Stimulated activated CD8-positive, alpha-beta memory T cell treated with anti-CD3 and anti-CD28 coated beads, Interleukin-15, amount 100 ng/mL, for 1 hour (primary cell): ENCODE measurements at regions not wholly inside any gene's neighbourhood (a gene's known extent, or its start where the extent isn't known, plus 50 kb on each side); places are given as distances from the start of the nearest gene placed in this dataset.
"Not testable (repeated sequence)": the region's sequence is repeated elsewhere in the genome, so short reads cannot be mapped to it uniquely, and the experiment has no call there.

Source experiments
- DNase-seq: peaks from one replicate; pipeline ENCODE4 v3.0.0-alpha.2; 2020; ENCODE audit warnings: low read depth

DNA sequence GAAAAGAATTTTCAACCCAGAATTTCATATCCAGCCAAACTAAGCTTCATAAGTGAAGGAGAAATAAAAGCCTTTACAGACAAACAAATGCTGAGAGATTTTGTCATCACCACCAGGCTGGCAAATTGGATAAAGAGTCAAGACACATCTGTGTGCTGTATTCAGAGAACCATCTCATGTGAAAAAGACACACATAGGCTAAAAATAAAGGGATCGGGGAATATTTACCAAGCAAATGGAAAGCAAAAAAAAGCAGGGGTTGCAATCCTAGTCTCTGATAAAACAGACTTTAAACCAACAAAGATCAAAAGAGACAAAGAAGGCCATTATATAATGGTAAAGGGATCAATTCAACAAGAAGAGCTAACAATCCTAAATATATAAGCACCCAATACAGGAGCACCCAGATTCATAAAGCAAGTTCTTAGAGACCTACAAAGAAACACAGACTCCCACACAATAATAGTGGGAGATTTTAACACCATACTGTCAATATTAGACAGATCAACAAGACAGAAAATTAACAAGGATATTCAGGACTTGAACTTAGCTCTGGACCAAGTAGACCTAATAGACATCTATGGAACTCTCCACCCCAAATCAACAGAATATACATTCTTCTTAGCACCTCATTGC, 55.9 kb upstream of the ACSM6 start:
- DNase-seq = not testable (repeated sequence)

DNA sequence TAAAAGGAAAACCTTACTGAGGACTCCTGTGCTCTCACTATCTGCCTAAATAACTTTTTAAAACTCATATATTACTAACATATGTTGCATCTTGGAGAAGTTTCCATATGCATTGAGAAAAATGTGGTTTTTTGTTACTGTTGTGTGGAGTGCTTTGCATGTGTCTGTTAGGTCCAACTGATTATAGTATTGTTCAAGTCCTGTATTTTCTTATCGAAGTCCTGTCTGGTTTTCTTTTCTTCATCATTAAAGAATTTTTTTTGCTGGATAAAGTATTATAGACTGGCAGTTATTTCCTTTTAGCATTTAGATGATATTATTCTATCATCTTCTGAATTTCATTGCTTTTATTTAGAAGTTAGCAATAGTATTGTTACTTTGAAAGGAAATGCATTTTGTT, 59.5 kb upstream of the ACSM6 start:
- no peak for DNase-seq

DNA sequence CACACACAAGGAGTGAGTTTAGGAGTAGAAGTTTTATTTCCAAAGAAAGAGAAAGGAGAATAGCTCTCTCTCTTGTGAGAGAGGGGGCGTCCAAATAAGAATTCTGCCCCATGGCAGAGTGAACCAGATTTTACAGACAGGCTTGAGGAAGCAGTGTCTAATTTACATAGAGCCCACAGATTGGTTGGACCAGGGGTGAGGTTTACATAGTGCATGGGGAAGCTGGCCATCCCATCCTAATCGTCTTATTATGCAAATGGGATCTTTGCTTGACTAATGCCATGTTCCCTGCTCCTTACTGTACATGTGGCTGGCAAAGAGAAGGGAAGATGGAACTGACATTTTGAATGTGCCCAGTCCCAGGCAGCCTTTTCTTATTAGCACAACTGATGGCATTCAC, 60.0 kb upstream of the ACSM6 start:
- DNase-seq = no peak

DNA sequence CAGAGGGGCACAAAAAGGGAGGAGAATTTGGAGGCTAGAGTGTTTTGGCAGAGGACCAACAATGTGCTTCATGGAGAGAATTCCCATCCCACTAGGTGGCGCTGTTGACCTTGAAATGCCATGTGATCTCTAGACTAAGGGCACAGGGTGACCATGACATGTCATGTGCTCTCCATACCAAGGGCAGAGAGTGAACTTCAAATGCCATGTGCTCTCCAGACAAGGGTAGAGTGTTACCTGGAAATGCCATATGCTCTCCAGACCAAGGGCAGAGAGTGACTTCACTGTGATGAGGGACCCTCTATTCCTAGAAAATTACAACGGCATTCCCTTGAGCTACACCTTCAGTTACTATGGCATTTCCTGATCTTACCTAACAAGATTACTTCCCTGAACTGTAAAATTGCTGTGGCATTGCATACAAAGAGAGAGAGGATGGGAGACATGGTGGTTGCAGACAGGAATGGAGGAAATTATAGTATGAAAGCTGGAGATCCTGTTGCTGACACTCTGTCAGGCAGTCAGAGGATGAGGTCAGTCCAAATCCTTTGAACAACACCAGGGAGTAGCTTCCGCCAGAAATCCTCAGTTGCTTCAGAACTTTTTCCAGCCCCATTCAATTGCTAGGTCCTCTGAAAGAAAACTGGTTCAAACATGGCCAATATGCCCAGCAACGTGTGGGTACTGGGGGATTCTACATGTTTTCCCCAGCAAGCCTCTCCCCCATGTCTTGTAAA, 60.9 kb upstream of the ACSM6 start:
- DNase-seq = peak; percentile 39

DNA sequence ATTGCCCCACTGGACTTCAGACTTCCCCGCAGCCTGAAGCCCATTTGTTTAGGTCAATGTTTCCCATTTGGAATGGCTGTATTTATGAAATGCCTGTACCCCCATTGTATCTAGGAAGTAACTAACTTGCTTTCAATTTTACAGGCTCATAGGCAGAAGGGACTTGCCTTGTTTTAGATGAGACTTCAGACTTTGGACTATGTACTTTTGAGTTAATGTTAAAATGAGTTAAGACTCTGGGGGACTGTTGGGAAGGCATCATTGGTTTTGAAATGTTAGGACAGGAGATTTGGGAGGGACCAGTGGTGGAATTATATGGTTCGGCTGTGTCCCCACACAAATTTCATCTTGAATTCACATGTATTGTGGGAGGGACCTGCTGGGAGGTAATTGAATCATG, 61.1 kb upstream of the CYP2C8 start:
- DNase-seq = not testable (repeated sequence)

DNA sequence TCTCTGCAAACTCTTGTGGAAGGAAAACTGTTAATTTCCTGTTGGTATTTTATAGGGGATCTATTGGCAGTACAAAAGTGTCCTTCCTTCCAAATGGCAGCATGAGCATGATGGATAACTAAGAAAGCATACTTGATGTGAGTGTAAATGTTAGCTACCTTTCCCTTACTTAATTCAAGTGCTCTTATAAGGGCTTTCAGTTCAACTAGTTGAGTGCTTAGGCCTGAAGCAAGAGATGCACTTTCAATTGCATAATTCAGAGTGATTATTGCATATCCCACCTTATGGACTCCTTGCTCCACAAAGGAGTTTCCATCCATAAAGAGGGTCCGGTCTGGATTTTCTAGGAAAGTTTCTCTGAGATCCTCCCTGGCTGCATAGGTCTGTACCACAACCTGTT, 56.3 kb upstream of the CYP2C8 start:
- DNase-seq = no peak

DNA sequence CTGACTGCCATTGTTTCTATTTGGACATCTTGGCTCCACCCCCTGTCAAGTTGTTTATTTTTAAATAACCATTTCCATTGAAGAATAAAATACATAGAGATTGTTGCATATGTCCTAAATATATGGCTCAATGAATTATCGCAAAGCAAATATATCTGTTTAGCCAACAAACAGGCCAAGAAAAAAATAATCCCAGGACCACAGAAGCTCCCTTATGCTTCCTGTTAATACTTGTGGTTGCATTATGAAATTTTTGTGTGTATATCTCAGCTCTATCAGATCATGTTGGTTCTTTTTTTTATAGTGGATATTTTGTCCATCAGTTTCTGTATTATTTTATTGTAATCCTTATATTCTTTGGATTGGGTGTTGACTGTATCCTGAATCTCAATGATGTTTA, 53.4 kb upstream of the CYP2C8 start:
- no peak for DNase-seq

DNA sequence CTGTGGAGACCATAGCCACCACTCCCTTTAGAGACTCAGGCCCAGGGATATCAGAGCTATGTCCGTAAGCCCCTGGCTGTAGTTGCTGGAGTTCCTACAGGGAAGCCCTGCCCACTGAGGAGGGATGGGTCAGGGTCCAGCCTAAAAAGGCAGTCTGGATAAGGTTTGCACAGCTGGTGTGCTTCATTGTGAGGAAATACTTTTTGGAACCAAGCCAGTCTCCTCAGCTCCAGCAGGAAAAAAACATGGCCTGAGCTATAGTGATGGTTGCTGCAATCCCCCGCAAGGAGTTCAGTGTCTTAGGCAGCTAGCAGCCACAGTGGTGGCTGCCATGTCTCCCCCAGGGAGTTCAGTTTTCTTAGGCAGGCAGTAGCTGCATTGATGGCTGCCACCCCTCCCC, 52.6 kb upstream of the CYP2C8 start:
- DNase-seq = no peak
